ENCODE measurements at regions not wholly inside any gene's neighbourhood (a gene's known extent, or its start where the extent isn't known, plus 50 kb on each side); places are given as distances from the start of the nearest gene placed in this dataset.

- TF ChIP-seq, protein P1, sequence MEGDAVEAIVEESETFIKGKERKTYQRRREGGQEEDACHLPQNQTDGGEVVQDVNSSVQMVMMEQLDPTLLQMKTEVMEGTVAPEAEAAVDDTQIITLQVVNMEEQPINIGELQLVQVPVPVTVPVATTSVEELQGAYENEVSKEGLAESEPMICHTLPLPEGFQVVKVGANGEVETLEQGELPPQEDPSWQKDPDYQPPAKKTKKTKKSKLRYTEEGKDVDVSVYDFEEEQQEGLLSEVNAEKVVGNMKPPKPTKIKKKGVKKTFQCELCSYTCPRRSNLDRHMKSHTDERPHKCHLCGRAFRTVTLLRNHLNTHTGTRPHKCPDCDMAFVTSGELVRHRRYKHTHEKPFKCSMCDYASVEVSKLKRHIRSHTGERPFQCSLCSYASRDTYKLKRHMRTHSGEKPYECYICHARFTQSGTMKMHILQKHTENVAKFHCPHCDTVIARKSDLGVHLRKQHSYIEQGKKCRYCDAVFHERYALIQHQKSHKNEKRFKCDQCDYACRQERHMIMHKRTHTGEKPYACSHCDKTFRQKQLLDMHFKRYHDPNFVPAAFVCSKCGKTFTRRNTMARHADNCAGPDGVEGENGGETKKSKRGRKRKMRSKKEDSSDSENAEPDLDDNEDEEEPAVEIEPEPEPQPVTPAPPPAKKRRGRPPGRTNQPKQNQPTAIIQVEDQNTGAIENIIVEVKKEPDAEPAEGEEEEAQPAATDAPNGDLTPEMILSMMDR (IDR thresholded peaks at IDR 0.05) = no peak
- no peak for TF ChIP-seq POLR2A (IDR thresholded peaks at IDR 0.05)
These were observed 87.1 kb downstream of the ARF6 start for GRCh38 chr14:49980027-49980426.

All from lower leg skin (tissue), 3 donors.